Esophagus squamous epithelium (tissue), 5 donors: ENCODE measurements at regions not wholly inside any gene's neighbourhood (a gene's known extent, or its start where the extent isn't known, plus 50 kb on each side); places are given as distances from the start of the nearest gene placed in this dataset.
"Not testable (repeated sequence)": the region's sequence is repeated elsewhere in the genome, so short reads cannot be mapped to it uniquely, and the experiment has no call there.

ENCODE experiments used
- DNase-seq: peaks from one replicate; lab custom pipeline; 2025; lab: John Stamatoyannopoulos, UW
- H3K27ac ChIP-seq, 4 donors: fragments of 200-600 bp; sonication (generic); one replicate each; pipeline ENCODE4 v1.5.1; 2016 to 2019; ENCODE audit warnings: mild to moderate bottlenecking in 1 of 4
- H3K27me3 ChIP-seq, 4 donors: fragments of 200-600 bp; sonication (generic); 1 replicate in 3 of 4; 2 replicates in 1 of 4; pipeline versions ENCODE4 v1.5.1 to v1.6.0; 2017 to 2021; ENCODE audit warnings: antibody characterized with exemption in 1 of 4
- H3K36me3 ChIP-seq, 3 donors: fragments of 200-600 bp; sonication (generic); one replicate each; pipeline ENCODE4 v1.5.1; 2016 to 2019
- H3K4me1 ChIP-seq, 3 donors: fragments of 200-600 bp; sonication (generic); one replicate each; pipeline ENCODE4 v1.5.1; 2017 to 2019
- H3K4me3 ChIP-seq, 4 donors: fragments of 200-600 bp; sonication (generic); 1 replicate in 3 of 4; 2 replicates in 1 of 4; pipeline ENCODE4 v1.5.1; 2016 to 2019; ENCODE audit warnings: mild to moderate bottlenecking in 2 of 4, moderate library complexity in 1 of 4
- H3K9me3 ChIP-seq, 3 donors: fragments of 200-600 bp; sonication (generic); one replicate each; pipeline ENCODE4 v1.5.1; 2016 to 2019
- CTCF ChIP-seq, 6 experiments: fragments of 450-650 bp in 4 of 6; fragments of 200-600 bp in 2 of 6; sonication (generic) in 2 of 6; IDR thresholded peaks; one replicate each; pipeline ENCODE4 v1.5.1; 2016 to 2019; ENCODE audit warnings: antibody characterized with exemption in 6 of 6, mild to moderate bottlenecking in 4 of 6, moderate library complexity in 4 of 6
- POLR2A ChIP-seq, 4 donors: fragments of 450-650 bp; IDR thresholded peaks; one replicate each; pipeline ENCODE4 v1.6.1; 2017; ENCODE audit warnings: antibody characterized with exemption in 4 of 4, mild to moderate bottlenecking in 4 of 4, moderate library complexity in 3 of 4
- WGBS, 2 donors: methylation state at CpG; one replicate each; pipeline ENCODE4 v1.1.5; 2018; 5-methylcytosine and 5-hydroxymethylcytosine counted together
- intact Hi-C: fragments of 100-400 bp; cut with DNase I; formaldehyde crosslinking; loops from one replicate; pipeline ENCODE4 v1.15.0; 2022
- donor health status: DM: yes; HTN: yes; CAD: no.

- Histone ChIP-seq H3K4me3 (no peak overlapping the region), H3K4me1 (no peaks in the 10 kb centered on the region), H3K27ac (no peak overlapping the region), H3K27me3 (no peaks in the 10 kb centered on the region), H3K9me3 (no peaks in the 10 kb centered on the region), H3K36me3 (no peaks in the 10 kb centered on the region)
- no peak for DNase-seq
- intact Hi-C loops = no loop called here
- 46 to 50% methylated on average over 1 of the region's 1 CpG for WGBS, 2 donors
- TF ChIP-seq CTCF (IDR thresholded peaks at IDR 0.05) (no peak), POLR2A (IDR thresholded peaks at IDR 0.05) (no peak)
These were observed 1251.7 kb upstream of the RAG2 start for GRCh38 chr11:37849706-37850105.

- no peak overlapping the region for H3K4me3 ChIP-seq
- 41 to 45% methylated on average over 2 of the region's 2 CpGs for WGBS, 2 donors
- no peak for DNase-seq
- intact Hi-C loops = no loop called here
- no peak overlapping the region for H3K27ac ChIP-seq
- TF ChIP-seq POLR2A (IDR thresholded peaks at IDR 0.05) (no peak), CTCF (IDR thresholded peaks at IDR 0.05) (no peak)
- no peaks in the 10 kb centered on the region for H3K9me3 ChIP-seq
- no peaks in the 10 kb centered on the region for H3K36me3 ChIP-seq
- no peaks in the 10 kb centered on the region for H3K27me3 ChIP-seq
- no peaks in the 10 kb centered on the region for H3K4me1 ChIP-seq
These were observed 1245.6 kb upstream of the RAG2 start for GRCh38 chr11:37843603-37844002.

- no peaks in the 10 kb centered on the region for H3K36me3 ChIP-seq
- intact Hi-C loops = no loop called here
- H3K27ac ChIP-seq = no peak overlapping the region
These were observed 1243.0 kb upstream of the RAG2 start for GRCh38 chr11:37841016-37841415.

GRCh38 chr11:37840345-37840744 lies 1242.3 kb upstream of the RAG2 start:
- intact Hi-C loops, H3K27ac ChIP-seq, H3K4me3 ChIP-seq, H3K4me1 ChIP-seq, DNase-seq, H3K27me3 ChIP-seq, H3K9me3 ChIP-seq, H3K36me3 ChIP-seq: not testable (repeated sequence)
- 82 to 85% methylated on average over 2 of the region's 2 CpGs for WGBS, 2 donors

More at GRCh38 chr11:37841016-37841415, 1243.0 kb upstream of the RAG2 start:
- Histone ChIP-seq H3K27me3 (no peaks in the 10 kb centered on the region), H3K4me1 (no peaks in the 10 kb centered on the region), H3K9me3 (no peaks in the 10 kb centered on the region), H3K4me3 (no peak overlapping the region)
- TF ChIP-seq POLR2A (IDR thresholded peaks at IDR 0.05) = no peak
- no peak for TF ChIP-seq CTCF (IDR thresholded peaks at IDR 0.05)
- 61 to 78% methylated on average over 2 of the region's 2 CpGs for WGBS, 2 donors
- DNase-seq = no peak

- H3K36me3 ChIP-seq = no peaks in the 10 kb centered on the region
- no peaks in the 10 kb centered on the region for H3K27me3 ChIP-seq
- H3K4me1 ChIP-seq = no peaks in the 10 kb centered on the region
- WGBS, 2 donors = 66 to 69% methylated on average over 4 of the region's 4 CpGs
- no peak overlapping the region for H3K4me3 ChIP-seq
- no peaks in the 10 kb centered on the region for H3K9me3 ChIP-seq
- no peak for TF ChIP-seq CTCF (IDR thresholded peaks at IDR 0.05)
- no peak for TF ChIP-seq POLR2A (IDR thresholded peaks at IDR 0.05)
- intact Hi-C loops = no loop called here
- DNase-seq = no peak
- H3K27ac ChIP-seq = no peak overlapping the region
These were observed 1232.5 kb upstream of the RAG2 start for GRCh38 chr11:37830529-37830928.

GRCh38 chr11:37817727-37818270 lies 1219.8 kb upstream of the RAG2 start:
- TF ChIP-seq POLR2A (IDR thresholded peaks at IDR 0.05) = no peak
- no peak for TF ChIP-seq CTCF (IDR thresholded peaks at IDR 0.05)
- DNase-seq = no peak
- Histone ChIP-seq H3K27me3 (no peaks in the 10 kb centered on the region), H3K4me3 (no peak overlapping the region), H3K27ac (no peak overlapping the region), H3K9me3 (no peaks in the 10 kb centered on the region), H3K36me3 (no peaks in the 10 kb centered on the region), H3K4me1 (no peaks in the 10 kb centered on the region)
- intact Hi-C loops = no loop called here
- 80 to 86% methylated on average over 9 to 11 of the region's 11 CpGs for WGBS, 2 donors
